ENCODE measurements at regions not wholly inside any gene's neighbourhood (a gene's known extent, or its start where the extent isn't known, plus 50 kb on each side); places are given as distances from the start of the nearest gene placed in this dataset.

DNA sequence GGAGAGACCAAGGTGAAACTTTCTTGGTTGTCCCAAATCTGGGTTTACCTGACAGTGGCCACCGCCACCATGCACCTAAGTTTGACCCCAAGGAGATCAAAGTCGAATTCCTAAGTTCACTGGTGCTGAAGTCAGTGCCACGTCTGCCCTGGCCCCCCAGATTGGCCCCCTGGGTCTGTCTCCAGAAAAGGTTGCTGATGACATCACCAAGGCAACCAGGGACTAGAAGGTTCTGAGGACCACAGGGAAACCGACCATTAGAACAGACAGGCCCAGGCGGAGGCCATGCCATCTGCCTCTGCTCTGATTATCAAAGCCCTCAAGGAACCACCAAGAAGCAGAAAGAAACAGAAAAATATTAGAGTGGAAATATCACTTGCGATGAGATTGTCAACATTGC, 91.2 kb downstream of the DLL1 start:
- H3K27ac ChIP-seq (ENCODE audit: low read depth): no peak overlapping the region
- no peaks in the 10 kb centered on the region for H3F3A ChIP-seq (replicated peaks; ENCODE audit: low read depth)
- no peak for DNase-seq (ENCODE audit: low spot score)
- TF ChIP-seq STAT1 (IDR thresholded peaks at IDR 0.05; ENCODE audit: unreplicated experiment) (no peak), POLR2AphosphoS5 (IDR thresholded peaks at IDR 0.05; ENCODE audit: low read depth) (no peak), NANOG (IDR thresholded peaks at IDR 0.05; ENCODE audit: borderline replicate concordance) (no peak), CREB1 (CRISPR knock-in tag; IDR thresholded peaks at IDR 0.05; ENCODE audit: low read depth) (no peak), ZNF114 (CRISPR knock-in tag; IDR thresholded peaks at IDR 0.05) (no peak), JUNB (IDR thresholded peaks at IDR 0.05; ENCODE audit: unreplicated experiment) (no peak), REST (IDR thresholded peaks at IDR 0.05; ENCODE audit: unreplicated experiment) (no peak), ZNF331 (CRISPR knock-in tag; IDR thresholded peaks at IDR 0.05; ENCODE audit: low read depth) (no peak)
- TF ChIP-seq, protein P1, sequence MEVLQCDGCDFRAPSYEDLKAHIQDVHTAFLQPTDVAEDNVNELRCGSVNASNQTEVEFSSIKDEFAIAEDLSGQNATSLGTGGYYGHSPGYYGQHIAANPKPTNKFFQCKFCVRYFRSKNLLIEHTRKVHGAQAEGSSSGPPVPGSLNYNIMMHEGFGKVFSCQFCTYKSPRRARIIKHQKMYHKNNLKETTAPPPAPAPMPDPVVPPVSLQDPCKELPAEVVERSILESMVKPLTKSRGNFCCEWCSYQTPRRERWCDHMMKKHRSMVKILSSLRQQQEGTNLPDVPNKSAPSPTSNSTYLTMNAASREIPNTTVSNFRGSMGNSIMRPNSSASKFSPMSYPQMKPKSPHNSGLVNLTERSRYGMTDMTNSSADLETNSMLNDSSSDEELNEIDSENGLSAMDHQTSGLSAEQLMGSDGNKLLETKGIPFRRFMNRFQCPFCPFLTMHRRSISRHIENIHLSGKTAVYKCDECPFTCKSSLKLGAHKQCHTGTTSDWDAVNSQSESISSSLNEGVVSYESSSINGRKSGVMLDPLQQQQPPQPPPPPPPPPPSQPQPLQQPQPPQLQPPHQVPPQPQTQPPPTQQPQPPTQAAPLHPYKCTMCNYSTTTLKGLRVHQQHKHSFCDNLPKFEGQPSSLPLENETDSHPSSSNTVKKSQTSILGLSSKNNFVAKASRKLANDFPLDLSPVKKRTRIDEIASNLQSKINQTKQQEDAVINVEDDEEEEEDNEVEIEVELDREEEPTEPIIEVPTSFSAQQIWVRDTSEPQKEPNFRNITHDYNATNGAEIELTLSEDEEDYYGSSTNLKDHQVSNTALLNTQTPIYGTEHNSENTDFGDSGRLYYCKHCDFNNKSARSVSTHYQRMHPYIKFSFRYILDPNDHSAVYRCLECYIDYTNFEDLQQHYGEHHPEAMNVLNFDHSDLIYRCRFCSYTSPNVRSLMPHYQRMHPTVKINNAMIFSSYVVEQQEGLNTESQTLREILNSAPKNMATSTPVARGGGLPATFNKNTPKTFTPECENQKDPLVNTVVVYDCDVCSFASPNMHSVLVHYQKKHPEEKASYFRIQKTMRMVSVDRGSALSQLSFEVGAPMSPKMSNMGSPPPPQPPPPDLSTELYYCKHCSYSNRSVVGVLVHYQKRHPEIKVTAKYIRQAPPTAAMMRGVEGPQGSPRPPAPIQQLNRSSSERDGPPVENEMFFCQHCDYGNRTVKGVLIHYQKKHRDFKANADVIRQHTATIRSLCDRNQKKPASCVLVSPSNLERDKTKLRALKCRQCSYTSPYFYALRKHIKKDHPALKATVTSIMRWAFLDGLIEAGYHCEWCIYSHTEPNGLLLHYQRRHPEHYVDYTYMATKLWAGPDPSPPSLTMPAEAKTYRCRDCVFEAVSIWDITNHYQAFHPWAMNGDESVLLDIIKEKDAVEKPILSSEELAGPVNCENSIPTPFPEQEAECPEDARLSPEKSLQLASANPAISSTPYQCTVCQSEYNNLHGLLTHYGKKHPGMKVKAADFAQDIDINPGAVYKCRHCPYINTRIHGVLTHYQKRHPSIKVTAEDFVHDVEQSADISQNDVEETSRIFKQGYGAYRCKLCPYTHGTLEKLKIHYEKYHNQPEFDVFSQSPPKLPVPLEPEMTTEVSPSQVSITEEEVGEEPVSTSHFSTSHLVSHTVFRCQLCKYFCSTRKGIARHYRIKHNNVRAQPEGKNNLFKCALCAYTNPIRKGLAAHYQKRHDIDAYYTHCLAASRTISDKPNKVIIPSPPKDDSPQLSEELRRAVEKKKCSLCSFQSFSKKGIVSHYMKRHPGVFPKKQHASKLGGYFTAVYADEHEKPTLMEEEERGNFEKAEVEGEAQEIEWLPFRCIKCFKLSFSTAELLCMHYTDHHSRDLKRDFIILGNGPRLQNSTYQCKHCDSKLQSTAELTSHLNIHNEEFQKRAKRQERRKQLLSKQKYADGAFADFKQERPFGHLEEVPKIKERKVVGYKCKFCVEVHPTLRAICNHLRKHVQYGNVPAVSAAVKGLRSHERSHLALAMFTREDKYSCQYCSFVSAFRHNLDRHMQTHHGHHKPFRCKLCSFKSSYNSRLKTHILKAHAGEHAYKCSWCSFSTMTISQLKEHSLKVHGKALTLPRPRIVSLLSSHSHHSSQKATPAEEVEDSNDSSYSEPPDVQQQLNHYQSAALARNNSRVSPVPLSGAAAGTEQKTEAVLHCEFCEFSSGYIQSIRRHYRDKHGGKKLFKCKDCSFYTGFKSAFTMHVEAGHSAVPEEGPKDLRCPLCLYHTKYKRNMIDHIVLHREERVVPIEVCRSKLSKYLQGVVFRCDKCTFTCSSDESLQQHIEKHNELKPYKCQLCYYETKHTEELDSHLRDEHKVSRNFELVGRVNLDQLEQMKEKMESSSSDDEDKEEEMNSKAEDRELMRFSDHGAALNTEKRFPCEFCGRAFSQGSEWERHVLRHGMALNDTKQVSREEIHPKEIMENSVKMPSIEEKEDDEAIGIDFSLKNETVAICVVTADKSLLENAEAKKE (CRISPR knock-in tag; IDR thresholded peaks at IDR 0.05): no peak
- TF ChIP-seq, protein P2, sequence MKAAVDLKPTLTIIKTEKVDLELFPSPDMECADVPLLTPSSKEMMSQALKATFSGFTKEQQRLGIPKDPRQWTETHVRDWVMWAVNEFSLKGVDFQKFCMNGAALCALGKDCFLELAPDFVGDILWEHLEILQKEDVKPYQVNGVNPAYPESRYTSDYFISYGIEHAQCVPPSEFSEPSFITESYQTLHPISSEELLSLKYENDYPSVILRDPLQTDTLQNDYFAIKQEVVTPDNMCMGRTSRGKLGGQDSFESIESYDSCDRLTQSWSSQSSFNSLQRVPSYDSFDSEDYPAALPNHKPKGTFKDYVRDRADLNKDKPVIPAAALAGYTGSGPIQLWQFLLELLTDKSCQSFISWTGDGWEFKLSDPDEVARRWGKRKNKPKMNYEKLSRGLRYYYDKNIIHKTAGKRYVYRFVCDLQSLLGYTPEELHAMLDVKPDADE (IDR thresholded peaks at IDR 0.05): no peak
- H3K79me2 ChIP-seq (replicated peaks; ENCODE audit: insufficient read depth): no peaks in the 10 kb centered on the region
- H3K9me2 ChIP-seq (ENCODE audit: insufficient read depth): no peaks in the 10 kb centered on the region
- no peaks in the 10 kb centered on the region for H3K36me3 ChIP-seq (ENCODE audit: insufficient read depth)
- Mint-ChIP-seq H3K4me1 (no peaks in the 10 kb centered on the region), H3K9me3 (peaks cover 21% of the 10 kb centered on the region), H3K27me3 (ENCODE audit: insufficient read depth, low read depth, poor library complexity) (peaks cover 5% of the 10 kb centered on the region), H3K27ac (no peak overlapping the region), H3K4me3 (no peak overlapping the region), H3K36me3 (ENCODE audit: low read depth) (peaks cover 10% of the 10 kb centered on the region; the same call in 2 of the 3 replicates)
- H3K4me2 ChIP-seq: no peak overlapping the region
- H4K20me1 ChIP-seq (replicated peaks; ENCODE audit: insufficient read depth): no peaks in the 10 kb centered on the region
- H3K4me1 ChIP-seq (ENCODE audit: insufficient read depth): no peaks in the 10 kb centered on the region
- no peak overlapping the region for H2AFZ ChIP-seq
- no peak overlapping the region for H3K4me3 ChIP-seq
- no peak for ATAC-seq
- H3K27me3 ChIP-seq (ENCODE audit: insufficient read depth): no peaks in the 10 kb centered on the region

Data from GM23338 (cell line).